A673 (cell line): ENCODE measurements at regions not wholly inside any gene's neighbourhood (a gene's known extent, or its start where the extent isn't known, plus 50 kb on each side); places are given as distances from the start of the nearest gene placed in this dataset.

Source experiments
- CTCF ChIP-seq: fragments of 300-800, 200-600 bp; sonication (generic); conservative IDR thresholded peaks from 2 replicates; pipeline ENCODE4 v1.5.1; 2017; ENCODE audit warnings: low read depth, mild to moderate bottlenecking, antibody characterized with exemption, low read length, moderate library complexity, mixed read lengths
- EZH2 ChIP-seq: fragments of 200-600 bp; sonication (generic); IDR thresholded peaks from 2 replicates; pipeline ENCODE4 v1.6.1; 2017; ENCODE audit warnings: borderline replicate concordance, low read depth, mild to moderate bottlenecking, mixed read lengths, antibody characterized with exemption, low read length; ENCODE audit not compliant: poor library complexity, severe bottlenecking

DNA sequence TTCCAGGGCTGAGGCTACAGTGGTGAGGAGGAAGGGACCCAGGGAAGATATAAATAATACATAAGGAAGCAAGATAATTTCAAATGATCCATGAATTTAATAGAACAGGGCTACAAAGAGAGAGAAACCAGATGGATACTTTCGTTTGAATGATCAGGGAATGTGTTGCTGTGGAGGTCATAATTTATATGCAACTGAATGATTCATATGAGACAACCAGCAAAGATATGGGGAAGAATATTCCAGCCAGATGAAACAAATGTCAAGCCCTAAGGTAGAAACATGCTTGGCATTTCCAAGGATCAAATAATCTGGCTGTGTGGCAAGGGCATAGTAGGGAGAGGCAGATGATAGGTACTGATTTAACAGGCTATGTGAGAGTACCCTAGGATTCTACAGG is 84.8 kb upstream of the ZC3H11B start:
- TF ChIP-seq EZH2: no peak
- TF ChIP-seq CTCF: no peak
